OCI-LY7 (cell line): ENCODE measurements at regions not wholly inside any gene's neighbourhood (a gene's known extent, or its start where the extent isn't known, plus 50 kb on each side); places are given as distances from the start of the nearest gene placed in this dataset.

Experiments used
- CTCF ChIP-seq: fragments of 200-600 bp; sonication (generic); conservative IDR thresholded peaks from 2 replicates; pipeline ENCODE4 v1.5.1; 2014; ENCODE audit warnings: mild to moderate bottlenecking, antibody characterized with exemption, low read length, moderate library complexity, mixed read lengths
- EZH2phosphoT487 ChIP-seq: fragments of 200-600 bp; sonication (generic); IDR thresholded peaks from 2 replicates; pipeline ENCODE4 v1.6.1; 2018; ENCODE audit warnings: low read depth, borderline replicate concordance, mild to moderate bottlenecking, mixed run types, antibody characterized with exemption, low read length, moderate library complexity, mixed read lengths

GRCh38 chr9:118558026-118558425 lies 811.2 kb downstream of the BRINP1 start:
- TF ChIP-seq CTCF (no peak), EZH2phosphoT487 (no peak)
